ENCODE measurements at regions not wholly inside any gene's neighbourhood (a gene's known extent, or its start where the extent isn't known, plus 50 kb on each side); places are given as distances from the start of the nearest gene placed in this dataset.

DNA sequence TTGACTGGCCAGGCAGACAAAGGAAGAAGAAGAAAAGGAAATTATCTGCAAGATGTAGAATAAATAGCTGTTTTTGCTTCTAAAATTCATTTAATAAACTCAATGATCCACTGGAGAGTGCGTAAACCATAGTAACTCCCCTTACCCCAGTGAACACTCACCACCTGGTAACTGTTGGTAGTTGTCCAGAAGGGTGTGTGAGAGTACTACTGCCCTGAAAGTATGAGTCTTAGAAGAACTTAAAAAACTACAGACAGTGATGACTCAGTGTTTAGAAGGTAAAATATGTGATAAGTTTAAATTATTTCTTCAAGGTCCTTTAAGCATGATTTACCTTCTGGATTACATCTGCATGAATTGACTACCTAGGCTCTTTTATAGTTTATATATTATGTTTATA, 53.0 kb upstream of the SEMA3A start:
- TF ChIP-seq, protein P1, sequence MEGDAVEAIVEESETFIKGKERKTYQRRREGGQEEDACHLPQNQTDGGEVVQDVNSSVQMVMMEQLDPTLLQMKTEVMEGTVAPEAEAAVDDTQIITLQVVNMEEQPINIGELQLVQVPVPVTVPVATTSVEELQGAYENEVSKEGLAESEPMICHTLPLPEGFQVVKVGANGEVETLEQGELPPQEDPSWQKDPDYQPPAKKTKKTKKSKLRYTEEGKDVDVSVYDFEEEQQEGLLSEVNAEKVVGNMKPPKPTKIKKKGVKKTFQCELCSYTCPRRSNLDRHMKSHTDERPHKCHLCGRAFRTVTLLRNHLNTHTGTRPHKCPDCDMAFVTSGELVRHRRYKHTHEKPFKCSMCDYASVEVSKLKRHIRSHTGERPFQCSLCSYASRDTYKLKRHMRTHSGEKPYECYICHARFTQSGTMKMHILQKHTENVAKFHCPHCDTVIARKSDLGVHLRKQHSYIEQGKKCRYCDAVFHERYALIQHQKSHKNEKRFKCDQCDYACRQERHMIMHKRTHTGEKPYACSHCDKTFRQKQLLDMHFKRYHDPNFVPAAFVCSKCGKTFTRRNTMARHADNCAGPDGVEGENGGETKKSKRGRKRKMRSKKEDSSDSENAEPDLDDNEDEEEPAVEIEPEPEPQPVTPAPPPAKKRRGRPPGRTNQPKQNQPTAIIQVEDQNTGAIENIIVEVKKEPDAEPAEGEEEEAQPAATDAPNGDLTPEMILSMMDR (IDR thresholded peaks at IDR 0.05): no peak
- TF ChIP-seq POLR2AphosphoS5 (IDR thresholded peaks at IDR 0.05): no peak
